ENCODE measurements at regions not wholly inside any gene's neighbourhood (a gene's known extent, or its start where the extent isn't known, plus 50 kb on each side); places are given as distances from the start of the nearest gene placed in this dataset.

GRCh38 chr11:25958045-25958444, 373.9 kb upstream of the ANO3 start:
- H3K4me3 ChIP-seq (replicated peaks; ENCODE audit: low read depth, low read length), result no peak overlapping the region
- DNase-seq (ENCODE audit: extremely low read depth, low read depth), result no peak
- no peak for TF ChIP-seq CTCF (IDR thresholded peaks at IDR 0.05; ENCODE audit: low read depth, low read length, missing control alignments)

GRCh38 chr11:25961539-25961938, 370.4 kb upstream of the ANO3 start:
- DNase-seq (ENCODE audit: extremely low read depth, low read depth), result no peak
- H3K4me3 ChIP-seq (replicated peaks; ENCODE audit: low read depth, low read length), result no peak overlapping the region
- TF ChIP-seq CTCF (IDR thresholded peaks at IDR 0.05; ENCODE audit: low read depth, low read length, missing control alignments), result no peak

GRCh38 chr11:25970726-25971508, 361.0 kb upstream of the ANO3 start:
- H3K4me3 ChIP-seq (replicated peaks; ENCODE audit: low read depth, low read length), result no peak overlapping the region
- peak; percentile 23 for TF ChIP-seq CTCF (IDR thresholded peaks at IDR 0.05; ENCODE audit: low read depth, low read length, missing control alignments)
- DNase-seq (ENCODE audit: extremely low read depth, low read depth), result no peak

DNA sequence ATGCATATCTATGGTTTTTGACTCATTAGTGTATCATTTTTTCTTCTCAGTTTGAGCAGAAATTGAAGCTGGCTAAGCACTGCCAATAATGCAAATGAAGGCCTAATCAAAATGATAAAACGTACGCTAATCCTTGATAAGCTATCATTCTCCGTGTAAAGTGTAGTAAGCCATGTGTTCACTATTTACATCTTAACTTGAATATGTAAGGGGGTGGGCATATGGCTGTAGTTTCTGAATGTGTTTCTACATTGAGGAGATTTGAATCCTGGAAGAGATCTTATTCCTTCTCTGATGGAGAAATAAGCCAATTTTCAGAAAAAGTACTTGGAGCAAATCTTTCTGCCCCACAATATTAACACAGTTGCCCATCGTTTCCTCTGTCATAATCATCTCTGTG, 351.8 kb upstream of the ANO3 start:
- no peak for TF ChIP-seq CTCF (IDR thresholded peaks at IDR 0.05; ENCODE audit: low read depth, low read length, missing control alignments)
- no peak for DNase-seq (ENCODE audit: extremely low read depth, low read depth)
- H3K4me3 ChIP-seq (replicated peaks; ENCODE audit: low read depth, low read length), result no peak overlapping the region

GRCh38 chr11:25981998-25982397, 349.9 kb upstream of the ANO3 start:
- DNase-seq (ENCODE audit: extremely low read depth, low read depth), result peak; percentile 53
- no peak overlapping the region for H3K4me3 ChIP-seq (replicated peaks; ENCODE audit: low read depth, low read length)

GRCh38 chr11:25983280-25983679, 348.6 kb upstream of the ANO3 start:
- TF ChIP-seq CTCF (IDR thresholded peaks at IDR 0.05; ENCODE audit: low read depth, low read length, missing control alignments), result no peak
- no peak overlapping the region for H3K4me3 ChIP-seq (replicated peaks; ENCODE audit: low read depth, low read length)
- DNase-seq (ENCODE audit: extremely low read depth, low read depth), result no peak

More at GRCh38 chr11:25981998-25982397, 349.9 kb upstream of the ANO3 start:
- peak; percentile 34 for TF ChIP-seq CTCF (IDR thresholded peaks at IDR 0.05; ENCODE audit: low read depth, low read length, missing control alignments)

GRCh38 chr11:25988178-25988577, 343.8 kb upstream of the ANO3 start:
- no peak overlapping the region for H3K4me3 ChIP-seq (replicated peaks; ENCODE audit: low read depth, low read length)
- DNase-seq (ENCODE audit: extremely low read depth, low read depth), result no peak
- no peak for TF ChIP-seq CTCF (IDR thresholded peaks at IDR 0.05; ENCODE audit: low read depth, low read length, missing control alignments)

All from HFF-Myc (cell line).